ENCODE measurements at regions not wholly inside any gene's neighbourhood (a gene's known extent, or its start where the extent isn't known, plus 50 kb on each side); places are given as distances from the start of the nearest gene placed in this dataset.

DNA sequence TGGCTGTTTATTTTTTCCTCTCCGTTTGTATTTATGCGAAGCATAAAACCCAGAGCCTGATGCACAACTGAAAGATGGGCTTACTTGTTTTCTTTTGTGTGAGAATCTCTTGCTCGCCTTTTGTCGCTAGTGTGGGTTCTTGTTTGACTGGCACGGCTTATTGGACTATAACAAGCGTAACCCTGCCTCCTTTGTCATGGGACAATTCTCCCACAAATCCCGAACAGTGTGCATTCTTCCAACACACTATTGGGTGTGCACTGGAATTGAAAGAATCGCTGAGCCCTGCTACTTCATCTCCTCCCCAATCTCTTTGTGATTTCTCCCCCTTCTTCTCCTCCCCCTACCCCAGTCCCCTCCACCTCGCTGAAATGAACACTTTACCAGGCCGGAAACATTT is 110.8 kb downstream of the ZIC5 start (continued):
- no peak for TF ChIP-seq PHF8 (conservative IDR thresholded peaks at IDR 0.05; ENCODE audit: low read depth, low read length)

All from H1 (cell line).